Ectodermal cell (in vitro differentiated cells): ENCODE measurements at regions not wholly inside any gene's neighbourhood (a gene's known extent, or its start where the extent isn't known, plus 50 kb on each side); places are given as distances from the start of the nearest gene placed in this dataset.

Experiments used
- H3K27ac ChIP-seq: 2 replicates; pipeline ENCODE4 v1.7.0; 2013; ENCODE audit warnings: mild to moderate bottlenecking, low read depth, low read length; ENCODE audit not compliant: insufficient read depth, poor library complexity, severe bottlenecking
- H3K27me3 ChIP-seq: 2 replicates; pipeline ENCODE4 v1.7.0; 2013; ENCODE audit warnings: mild to moderate bottlenecking, low read length; ENCODE audit not compliant: insufficient read depth, control insufficient read depth, poor library complexity, severe bottlenecking
- H3K36me3 ChIP-seq: one replicate; pipeline ENCODE4 v1.7.0; 2013; ENCODE audit warnings: low read length; ENCODE audit not compliant: control insufficient read depth, insufficient read depth
- H3K4me1 ChIP-seq: one replicate; pipeline ENCODE4 v1.7.0; 2013; ENCODE audit warnings: low read length; ENCODE audit not compliant: control insufficient read depth, insufficient read depth
- H3K4me3 ChIP-seq: 2 replicates; pipeline ENCODE4 v1.7.0; 2013; ENCODE audit warnings: low read depth, low read length, control low read depth; ENCODE audit not compliant: insufficient read depth
- H3K9me3 ChIP-seq: 2 replicates; pipeline ENCODE4 v1.7.0; 2013; ENCODE audit warnings: mild to moderate bottlenecking, low read length, moderate library complexity; ENCODE audit not compliant: control insufficient read depth
- WGBS, 2 experiments: methylation state at CpG; one replicate each; pipeline ENCODE4 v1.1.7; 2013; ENCODE audit warnings: missing lambda C conversion rate in 2 of 2; 5-methylcytosine and 5-hydroxymethylcytosine counted together

DNA sequence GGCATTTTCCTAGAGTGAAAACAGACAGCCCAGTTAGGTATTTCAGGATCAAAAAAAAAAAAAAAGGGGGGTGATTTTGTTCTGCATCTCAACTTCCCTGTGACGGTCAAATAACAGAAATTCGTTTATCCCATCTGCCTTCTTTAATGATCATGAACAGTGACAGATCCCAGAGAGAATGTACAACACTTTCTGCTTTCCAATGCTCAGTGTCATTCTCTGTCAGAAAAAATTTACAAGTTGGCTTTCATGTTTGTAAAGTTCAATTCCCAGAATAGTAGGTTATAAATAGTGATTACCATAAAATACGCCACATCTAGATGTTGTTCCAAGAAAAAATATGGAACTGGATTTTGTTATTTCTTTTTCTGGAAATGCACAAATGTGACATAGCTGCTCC lies 1013.2 kb upstream of the PHF14 start:
- H3K27me3 ChIP-seq, result no peaks in the 10 kb centered on the region
- H3K4me1 ChIP-seq, result no peaks in the 10 kb centered on the region
- WGBS, 2 experiments, result 91 to 96% methylated on average over 2 of the region's 3 CpGs

GRCh38 chr7:9961161-9961922 lies 1012.3 kb upstream of the PHF14 start:
- no peaks in the 10 kb centered on the region for H3K4me1 ChIP-seq
- no peak overlapping the region for H3K4me3 ChIP-seq
- 85 to 100% methylated on average over 4 of the region's 5 CpGs for WGBS, 2 experiments
- no peaks in the 10 kb centered on the region for H3K27me3 ChIP-seq
- no peaks in the 10 kb centered on the region for H3K36me3 ChIP-seq
- no peaks in the 10 kb centered on the region for H3K9me3 ChIP-seq
- H3K27ac ChIP-seq, result no peak overlapping the region

More for the DNA sequence above, 1013.2 kb upstream of the PHF14 start:
- no peak overlapping the region for H3K4me3 ChIP-seq
- H3K9me3 ChIP-seq, result no peaks in the 10 kb centered on the region
- H3K36me3 ChIP-seq, result no peaks in the 10 kb centered on the region
- no peak overlapping the region for H3K27ac ChIP-seq

GRCh38 chr7:9962742-9963141 lies 1010.9 kb upstream of the PHF14 start:
- WGBS, 2 experiments, result 79 to 81% methylated on average over 4 of the region's 4 CpGs

GRCh38 chr7:9978106-9979064 lies 995.3 kb upstream of the PHF14 start:
- no peaks in the 10 kb centered on the region for H3K9me3 ChIP-seq
- H3K4me1 ChIP-seq, result no peaks in the 10 kb centered on the region
- no peak overlapping the region for H3K4me3 ChIP-seq
- WGBS, 2 experiments, result 80 to 100% methylated on average over 1 to 4 of the region's 4 CpGs
- no peak overlapping the region for H3K27ac ChIP-seq
- no peaks in the 10 kb centered on the region for H3K27me3 ChIP-seq
- H3K36me3 ChIP-seq, result no peaks in the 10 kb centered on the region

More at GRCh38 chr7:9962742-9963141, 1010.9 kb upstream of the PHF14 start:
- H3K27ac ChIP-seq, result no peak overlapping the region
- no peaks in the 10 kb centered on the region for H3K36me3 ChIP-seq
- H3K4me1 ChIP-seq, result no peaks in the 10 kb centered on the region
- H3K4me3 ChIP-seq, result no peak overlapping the region
- no peaks in the 10 kb centered on the region for H3K9me3 ChIP-seq
- H3K27me3 ChIP-seq, result no peaks in the 10 kb centered on the region

DNA sequence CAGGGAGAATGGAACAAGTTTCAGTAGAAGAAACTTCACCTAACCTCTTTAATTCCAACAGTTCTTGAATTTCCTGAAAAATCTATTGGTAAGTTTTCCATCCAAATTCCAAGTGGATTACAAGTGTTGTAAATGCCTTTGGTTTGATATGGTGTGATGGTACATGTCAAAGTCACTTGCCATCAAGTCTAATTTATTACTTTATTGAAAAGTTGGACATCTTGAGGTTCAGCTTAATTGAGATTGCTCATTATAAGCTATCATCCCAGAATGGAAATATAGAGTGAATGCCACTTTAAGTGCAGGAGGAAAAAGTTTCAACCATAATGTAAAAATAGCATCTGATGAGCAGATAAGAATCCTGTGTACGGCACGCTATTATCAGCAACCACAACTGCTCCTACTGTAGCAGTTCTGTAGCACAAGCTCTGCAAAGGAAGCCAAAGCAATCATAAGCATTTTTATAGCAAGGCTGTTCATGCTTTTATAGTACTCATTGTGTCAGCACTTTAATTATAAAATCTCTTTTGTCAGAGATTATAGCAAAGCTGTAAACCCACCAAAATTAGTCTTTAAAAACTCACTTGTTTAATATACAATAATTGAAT lies 991.8 kb upstream of the PHF14 start:
- no peaks in the 10 kb centered on the region for H3K36me3 ChIP-seq
- H3K27me3 ChIP-seq, result no peaks in the 10 kb centered on the region
- H3K9me3 ChIP-seq, result no peaks in the 10 kb centered on the region
- no peak overlapping the region for H3K27ac ChIP-seq
- no peak overlapping the region for H3K4me3 ChIP-seq
- H3K4me1 ChIP-seq, result no peaks in the 10 kb centered on the region
- WGBS, 2 experiments, result 89 to 94% methylated on average over 2 of the region's 2 CpGs

DNA sequence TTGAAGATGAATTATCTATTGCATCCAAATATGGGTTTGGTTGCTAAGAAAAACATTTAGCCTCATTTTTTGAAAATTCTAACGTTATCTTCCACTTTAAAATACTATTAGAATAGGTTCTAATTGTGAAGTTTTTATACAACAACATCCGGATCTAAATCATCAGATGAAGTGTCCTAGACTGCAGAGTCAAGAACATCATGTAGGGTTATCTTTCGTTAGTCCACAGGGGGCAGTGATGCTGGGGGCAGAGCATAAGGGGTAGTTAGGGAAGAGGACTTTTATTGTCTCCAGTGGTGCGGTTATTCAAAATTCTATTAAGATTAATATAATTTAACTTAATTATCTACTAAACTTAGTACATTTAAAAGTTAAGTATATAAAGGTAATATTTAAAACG lies 990.6 kb upstream of the PHF14 start:
- no peaks in the 10 kb centered on the region for H3K27me3 ChIP-seq
- WGBS, 2 experiments, result 83 to 100% methylated on average over 2 of the region's 5 CpGs
- no peaks in the 10 kb centered on the region for H3K9me3 ChIP-seq
- no peak overlapping the region for H3K27ac ChIP-seq
- H3K4me3 ChIP-seq, result no peak overlapping the region
- H3K4me1 ChIP-seq, result no peaks in the 10 kb centered on the region
- H3K36me3 ChIP-seq, result no peaks in the 10 kb centered on the region

GRCh38 chr7:10015687-10016086 lies 958.0 kb upstream of the PHF14 start:
- WGBS, 2 experiments, result no CpG with 5 or more reads among the region's 1 CpG
- no peaks in the 10 kb centered on the region for H3K9me3 ChIP-seq
- H3K27me3 ChIP-seq, result no peaks in the 10 kb centered on the region
- no peak overlapping the region for H3K4me3 ChIP-seq
- H3K4me1 ChIP-seq, result no peaks in the 10 kb centered on the region
- no peaks in the 10 kb centered on the region for H3K36me3 ChIP-seq
- no peak overlapping the region for H3K27ac ChIP-seq

DNA sequence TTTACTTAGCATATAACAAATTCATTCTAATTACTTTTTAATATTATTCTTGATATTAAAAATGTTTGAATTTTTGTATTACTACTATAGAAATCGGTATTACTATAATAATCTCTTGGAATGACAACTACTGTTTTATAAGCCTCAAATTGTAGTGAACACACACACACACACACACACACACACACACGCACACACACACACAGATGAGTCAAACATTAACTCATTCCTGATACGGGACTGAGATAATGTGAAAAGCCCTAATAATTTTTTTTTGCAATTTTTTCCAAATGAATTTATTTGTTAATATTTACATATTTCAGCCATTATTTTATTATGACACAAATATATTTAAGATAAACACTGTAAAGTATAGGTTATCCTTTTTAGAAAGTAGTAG lies 951.2 kb upstream of the PHF14 start:
- Histone ChIP-seq H3K9me3 (no peaks in the 10 kb centered on the region), H3K4me3 (no peak overlapping the region), H3K27me3 (no peaks in the 10 kb centered on the region), H3K36me3 (no peaks in the 10 kb centered on the region), H3K4me1 (no peaks in the 10 kb centered on the region), H3K27ac (no peak overlapping the region)
- 63 to 94% methylated on average over 1 to 2 of the region's 3 CpGs for WGBS, 2 experiments

GRCh38 chr7:10022957-10023356 lies 950.7 kb upstream of the PHF14 start:
- H3K36me3 ChIP-seq, result no peaks in the 10 kb centered on the region
- WGBS, 2 experiments, result 39 to 55% methylated on average over 2 of the region's 2 CpGs
- H3K9me3 ChIP-seq, result no peaks in the 10 kb centered on the region
- H3K27me3 ChIP-seq, result no peaks in the 10 kb centered on the region
- H3K27ac ChIP-seq, result no peak overlapping the region
- H3K4me3 ChIP-seq, result no peak overlapping the region
- H3K4me1 ChIP-seq, result no peaks in the 10 kb centered on the region
